ENCODE measurements at regions not wholly inside any gene's neighbourhood (a gene's known extent, or its start where the extent isn't known, plus 50 kb on each side); places are given as distances from the start of the nearest gene placed in this dataset.

GRCh38 chrX:83101961-83102360, 406.1 kb upstream of the POU3F4 start:
- 0% methylated on average over 2 of the region's 2 CpGs for WGBS (ENCODE audit: low lambda C conversion rate)
- intact Hi-C loops (cut with micrococcal nuclease; ENCODE audit: unreplicated experiment), result no loop called here
- peaks cover 28% of the 10 kb centered on the region for H3K9me3 ChIP-seq (ENCODE audit: low read length)
- H3K36me3 ChIP-seq (replicated peaks in 1 of 2; ENCODE audit: control insufficient read depth in 1 of 2, insufficient read depth in 2 of 2, low read length in 2 of 2), result no peaks in the 10 kb centered on the region
- ChIA-PET POLR2A (no interaction called here), CTCF (ENCODE audit: low intra/inter-chr PET ratio, low total read pairs) (no interaction called here)
- TF ChIP-seq PREB (CRISPR knock-in tag; IDR thresholded peaks at IDR 0.05) (no peak), ZFAT (CRISPR knock-in tag; conservative IDR thresholded peaks at IDR 0.05) (no peak), GZF1 (CRISPR knock-in tag; IDR thresholded peaks at IDR 0.05) (no peak), SOX6 (IDR thresholded peaks at IDR 0.05) (no peak), SOX6 (CRISPR knock-in tag; IDR thresholded peaks at IDR 0.05) (no peak), ZNF564 (CRISPR knock-in tag; IDR thresholded peaks at IDR 0.05) (no peak), SMAD9 (CRISPR knock-in tag; IDR thresholded peaks at IDR 0.05) (no peak)
- no peaks in the 10 kb centered on the region for H3K27me3 ChIP-seq (ENCODE audit: control insufficient read depth in 1 of 2, insufficient read depth in 2 of 2, low read length in 2 of 2)
- H3K4me3 ChIP-seq (replicated peaks in 1 of 3; ENCODE audit: insufficient read depth in 1 of 3, low read depth in 2 of 3, low read length in 3 of 3), result no peak overlapping the region
- DNase-seq (ENCODE audit: low spot score), result no peak
- in situ Hi-C loops (cut with HindIII; ENCODE audit: extremely low pct_ligation_motif_present, low pct_unique_long_range_greater_than_20kb), result no loop called here
- no peaks in the 10 kb centered on the region for H3K4me1 ChIP-seq (ENCODE audit: insufficient read depth, low read length)
- no peaks in the 10 kb centered on the region for H4K20me1 ChIP-seq (ENCODE audit: insufficient read depth, low read length)
- no peak overlapping the region for H3K27ac ChIP-seq (ENCODE audit: extremely low read length, insufficient read depth, low read length)
- no peak overlapping the region for H3K9ac ChIP-seq (ENCODE audit: insufficient read depth, low read depth, low read length)
- no peak for FAIRE-seq
- no peaks in the 10 kb centered on the region for H3K79me2 ChIP-seq (ENCODE audit: insufficient read depth, low read length)
- BruUV-seq (replicated peaks), result no TSS peak
- H2AFZ ChIP-seq (ENCODE audit: low read length), result no peak overlapping the region
- H3K4me2 ChIP-seq (ENCODE audit: low read depth, low read length), result no peak overlapping the region
- ATAC-seq, result no peak

- Histone ChIP-seq H3K9me3 (ENCODE audit: low read length) (peaks cover 32% of the 10 kb centered on the region), H4K20me1 (ENCODE audit: insufficient read depth, low read length) (no peaks in the 10 kb centered on the region), H3K36me3 (replicated peaks in 1 of 2; ENCODE audit: control insufficient read depth in 1 of 2, insufficient read depth in 2 of 2, low read length in 2 of 2) (no peaks in the 10 kb centered on the region), H3K4me1 (ENCODE audit: insufficient read depth, low read length) (no peaks in the 10 kb centered on the region), H3K27me3 (ENCODE audit: control insufficient read depth in 1 of 2, insufficient read depth in 2 of 2, low read length in 2 of 2) (no peaks in the 10 kb centered on the region), H3K79me2 (ENCODE audit: insufficient read depth, low read length) (no peaks in the 10 kb centered on the region), H3K27ac (ENCODE audit: extremely low read length, insufficient read depth, low read length) (no peak overlapping the region), H2AFZ (ENCODE audit: low read length) (no peak overlapping the region), H3K4me3 (replicated peaks in 1 of 3; ENCODE audit: insufficient read depth in 1 of 3, low read depth in 2 of 3, low read length in 3 of 3) (no peak overlapping the region), H3K9ac (ENCODE audit: insufficient read depth, low read depth, low read length) (no peak overlapping the region), H3K4me2 (ENCODE audit: low read depth, low read length) (no peak overlapping the region)
- POLR2A ChIA-PET, result no interaction called here
- BruUV-seq (replicated peaks), result no TSS peak
- TF ChIP-seq ZNF33A (CRISPR knock-in tag; IDR thresholded peaks at IDR 0.05; ENCODE audit: borderline replicate concordance) (no peak), SATB2 (CRISPR knock-in tag; IDR thresholded peaks at IDR 0.05) (no peak), ZNF556 (CRISPR knock-in tag; IDR thresholded peaks at IDR 0.05; ENCODE audit: borderline replicate concordance) (no peak), ZNF513 (CRISPR knock-in tag; conservative IDR thresholded peaks at IDR 0.05) (no peak), STAG1 (CRISPR knock-in tag; IDR thresholded peaks at IDR 0.05) (no peak), ZBTB10 (CRISPR knock-in tag; IDR thresholded peaks at IDR 0.05; ENCODE audit: borderline replicate concordance) (no peak), FOXK1 (CRISPR knock-in tag; IDR thresholded peaks at IDR 0.05; ENCODE audit: borderline replicate concordance, low read depth) (no peak)
- FAIRE-seq (no peak), ATAC-seq (no peak), DNase-seq (ENCODE audit: low spot score) (no peak)
- WGBS (ENCODE audit: low lambda C conversion rate), result 0% methylated on average over 1 of the region's 1 CpG
- intact Hi-C loops (cut with micrococcal nuclease; ENCODE audit: unreplicated experiment) (no loop called here), in situ Hi-C loops (cut with HindIII; ENCODE audit: extremely low pct_ligation_motif_present, low pct_unique_long_range_greater_than_20kb) (no loop called here)
- CTCF ChIA-PET (ENCODE audit: low intra/inter-chr PET ratio, low total read pairs), result no interaction called here
Measured at GRCh38 chrX:83108278-83108677, 399.8 kb upstream of the POU3F4 start.
